Adrenal gland (tissue), 9 donors: ENCODE measurements at regions not wholly inside any gene's neighbourhood (a gene's known extent, or its start where the extent isn't known, plus 50 kb on each side); places are given as distances from the start of the nearest gene placed in this dataset.

Experiments
- DNase-seq, 7 donors: peaks; one replicate each; pipeline ENCODE4 v3.0.0-alpha.2; 2019 to 2020
- H3K27ac ChIP-seq, 5 donors: fragments of 200-600 bp; sonication (generic) in 4 of 5; 1 replicate in 3 of 5; 2 replicates in 2 of 5; pipeline versions ENCODE4 v1.5.1 to v1.8.0; 2016 to 2020; ENCODE audit warnings: mild to moderate bottlenecking in 1 of 5
- H3K27me3 ChIP-seq: fragments of 200-600 bp; 2 replicates; pipeline ENCODE4 v1.8.0; 2021
- H3K36me3 ChIP-seq, 2 donors: fragments of 200-600 bp; replicated peaks in 1 of 2; 1 replicate in 1 of 2; 2 replicates in 1 of 2; pipeline versions ENCODE4 v1.5.1 to v1.8.0; 2018 to 2022
- H3K4me1 ChIP-seq, 2 donors: fragments of 200-600 bp; replicated peaks in 1 of 2; 1 replicate in 1 of 2; 2 replicates in 1 of 2; pipeline versions ENCODE4 v1.5.1 to v1.8.0; 2018 to 2021
- H3K4me3 ChIP-seq, 4 donors: fragments of 200-600 bp; sonication (generic) in 3 of 4; one replicate each; pipeline ENCODE4 v1.5.1; 2016 to 2018
- H3K9me3 ChIP-seq, 3 donors: fragments of 200-600 bp; sonication (generic) in 1 of 3; replicated peaks in 1 of 3; 1 replicate in 2 of 3; 2 replicates in 1 of 3; pipeline versions ENCODE4 v1.5.1 to v1.8.0; 2016 to 2021
- POLR2A ChIP-seq, 2 donors: fragments of 450-650 bp; IDR thresholded peaks; one replicate each; pipeline ENCODE4 v1.6.1; 2017; ENCODE audit warnings: antibody characterized with exemption in 2 of 2, mild to moderate bottlenecking in 2 of 2, moderate library complexity in 1 of 2
- WGBS, 4 donors: extraction: QIAGEN DNeasy Blood & Tissue Kit in 2 of 4; methylation state at CpG; one replicate each; pipeline versions ENCODE4 v1.1.5 to v1.1.7; 2013 to 2017; 5-methylcytosine and 5-hydroxymethylcytosine counted together
- intact Hi-C, 2 donors: fragments of 100-400 bp; cut with DNase I; formaldehyde crosslinking; loops; one replicate each; pipeline versions ENCODE4 v1.14.1 to v1.15.0; 2022 to 2023
- TF ChIP-seq, protein P1 (sequence below), 6 experiments: fragments of 450-650 bp in 4 of 6; fragments of 200-600 bp in 2 of 6; sonication (generic) in 1 of 6; IDR thresholded peaks; 1 replicate in 5 of 6; 2 replicates in 1 of 6; pipeline versions ENCODE4 v1.5.1 to v1.8.0; 2016 to 2021; ENCODE audit warnings: antibody characterized with exemption in 6 of 6, mild to moderate bottlenecking in 2 of 6, moderate library complexity in 1 of 6
- donor health status: healthy with polysubstance abuse.
- donor health status: Bipolar disorder and iron deficiency.
- donor health status: DM: yes; HTN: yes; CAD: no.
- donor health status: DM: no; HTN: no; CAD: no.
- donor health status: DM: no; HTN: no; CAD: no.

DNA sequence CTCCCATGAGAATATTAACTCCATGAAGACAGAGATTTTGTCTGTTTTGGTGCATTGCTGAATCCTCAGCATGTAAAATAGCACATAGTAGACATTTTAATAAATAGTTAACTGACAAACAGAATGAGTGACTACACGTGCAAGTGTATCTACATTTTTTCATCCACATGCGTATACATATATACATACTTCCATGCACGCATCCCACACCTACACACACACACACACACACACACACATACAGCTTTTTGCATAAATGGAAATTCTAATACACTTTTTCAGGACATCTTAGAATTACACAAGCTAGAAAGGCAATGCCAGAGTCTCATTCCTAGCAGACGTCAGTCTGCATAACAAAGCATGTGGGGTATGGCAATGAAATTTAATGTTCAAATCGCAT is 139.7 kb upstream of the LRFN2 start:
- intact Hi-C loops = no loop called here
- no peaks in the 10 kb centered on the region for H3K9me3 ChIP-seq
- TF ChIP-seq, protein P1, sequence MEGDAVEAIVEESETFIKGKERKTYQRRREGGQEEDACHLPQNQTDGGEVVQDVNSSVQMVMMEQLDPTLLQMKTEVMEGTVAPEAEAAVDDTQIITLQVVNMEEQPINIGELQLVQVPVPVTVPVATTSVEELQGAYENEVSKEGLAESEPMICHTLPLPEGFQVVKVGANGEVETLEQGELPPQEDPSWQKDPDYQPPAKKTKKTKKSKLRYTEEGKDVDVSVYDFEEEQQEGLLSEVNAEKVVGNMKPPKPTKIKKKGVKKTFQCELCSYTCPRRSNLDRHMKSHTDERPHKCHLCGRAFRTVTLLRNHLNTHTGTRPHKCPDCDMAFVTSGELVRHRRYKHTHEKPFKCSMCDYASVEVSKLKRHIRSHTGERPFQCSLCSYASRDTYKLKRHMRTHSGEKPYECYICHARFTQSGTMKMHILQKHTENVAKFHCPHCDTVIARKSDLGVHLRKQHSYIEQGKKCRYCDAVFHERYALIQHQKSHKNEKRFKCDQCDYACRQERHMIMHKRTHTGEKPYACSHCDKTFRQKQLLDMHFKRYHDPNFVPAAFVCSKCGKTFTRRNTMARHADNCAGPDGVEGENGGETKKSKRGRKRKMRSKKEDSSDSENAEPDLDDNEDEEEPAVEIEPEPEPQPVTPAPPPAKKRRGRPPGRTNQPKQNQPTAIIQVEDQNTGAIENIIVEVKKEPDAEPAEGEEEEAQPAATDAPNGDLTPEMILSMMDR (IDR thresholded peaks at IDR 0.05) = no peak
- TF ChIP-seq POLR2A (IDR thresholded peaks at IDR 0.05) = no peak
- no peak overlapping the region for H3K4me3 ChIP-seq
- H3K27me3 ChIP-seq = no peaks in the 10 kb centered on the region
- 81 to 90% (median 85%) methylated on average over 5 of the region's 5 CpGs for WGBS, 4 donors
- H3K4me1 ChIP-seq = no peaks in the 10 kb centered on the region
- H3K36me3 ChIP-seq = no peaks in the 10 kb centered on the region
- DNase-seq = no peak
- H3K27ac ChIP-seq = no peak overlapping the region

DNA sequence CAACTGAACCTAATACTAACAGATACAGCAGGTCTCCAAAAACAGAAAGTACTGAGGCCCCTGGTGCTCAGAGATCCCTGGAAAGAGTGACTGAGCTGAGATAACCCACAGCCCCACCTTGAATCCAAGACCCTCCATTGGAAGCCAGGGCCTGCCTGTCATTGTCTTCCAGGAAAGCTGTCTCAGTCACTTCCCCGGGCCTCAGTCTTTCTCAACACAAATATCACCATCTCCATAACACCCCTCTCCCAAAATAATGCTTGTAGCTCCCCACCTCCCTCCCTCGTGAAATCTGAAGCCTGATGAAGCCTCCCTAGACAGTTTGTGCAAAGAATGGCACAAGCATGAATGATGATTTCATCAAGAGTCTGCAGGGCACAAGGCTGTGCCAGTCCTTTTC is 138.2 kb upstream of the LRFN2 start:
- no peaks in the 10 kb centered on the region for H3K9me3 ChIP-seq
- H3K4me3 ChIP-seq = no peak overlapping the region
- H3K4me1 ChIP-seq = no peaks in the 10 kb centered on the region
- no peaks in the 10 kb centered on the region for H3K27me3 ChIP-seq
- no peak for DNase-seq
- no peak for TF ChIP-seq POLR2A (IDR thresholded peaks at IDR 0.05)
- no peak overlapping the region for H3K27ac ChIP-seq
- H3K36me3 ChIP-seq = no peaks in the 10 kb centered on the region
- 76 to 96% (median 83%) methylated on average over 2 of the region's 2 CpGs for WGBS, 4 donors
- intact Hi-C loops = no loop called here

DNA sequence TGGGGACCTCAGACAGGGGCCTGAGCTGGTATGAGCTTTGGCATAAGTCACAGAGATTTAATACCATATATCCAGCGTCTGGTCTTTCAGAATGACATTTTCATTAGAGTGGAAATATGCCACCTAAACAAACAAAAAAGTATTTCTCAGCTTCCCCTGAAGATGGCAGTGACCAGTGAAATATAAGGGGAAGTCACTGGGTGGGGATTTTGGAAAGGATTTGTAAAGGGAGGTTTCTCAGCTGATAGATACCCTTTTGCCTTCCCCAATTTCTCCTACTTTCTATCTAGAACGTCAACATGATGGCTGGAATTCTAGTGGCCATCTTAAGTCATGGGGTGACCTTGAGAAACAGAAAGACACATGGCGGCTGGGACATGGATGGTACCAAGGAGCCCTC is 137.7 kb upstream of the LRFN2 start:
- Histone ChIP-seq H3K27ac (no peak overlapping the region), H3K27me3 (no peaks in the 10 kb centered on the region), H3K36me3 (no peaks in the 10 kb centered on the region), H3K4me1 (no peaks in the 10 kb centered on the region), H3K9me3 (no peaks in the 10 kb centered on the region), H3K4me3 (no peak overlapping the region)
- DNase-seq = no peak
- 77 to 82% (median 78%) methylated on average over 3 of the region's 3 CpGs for WGBS, 4 donors
- TF ChIP-seq, protein P1 (IDR thresholded peaks at IDR 0.05) = no peak
- TF ChIP-seq POLR2A (IDR thresholded peaks at IDR 0.05) = no peak
- intact Hi-C loops = no loop called here

DNA sequence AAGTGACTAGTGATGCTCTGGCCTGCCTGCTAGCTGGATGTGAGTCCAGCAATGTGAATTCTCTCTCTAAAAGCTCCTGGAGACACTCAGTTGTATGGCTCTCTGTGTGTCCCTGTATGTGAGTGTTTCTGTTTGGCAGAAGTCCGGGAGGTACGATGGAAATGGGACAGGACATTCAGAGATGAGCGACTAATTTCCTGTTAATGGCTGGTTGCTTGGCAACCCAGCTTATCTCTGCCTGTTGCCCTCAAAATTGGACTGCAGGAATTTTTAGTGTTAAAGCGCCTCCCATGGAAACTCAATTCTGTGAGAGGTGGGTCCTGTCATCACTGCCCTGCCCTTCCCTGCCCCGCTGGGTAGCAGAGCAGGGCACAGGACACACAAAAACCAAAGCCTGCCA is 136.8 kb upstream of the LRFN2 start:
- H3K27me3 ChIP-seq = no peaks in the 10 kb centered on the region
- WGBS, 4 donors = 57 to 74% (median 65%) methylated on average over 5 of the region's 5 CpGs
- H3K36me3 ChIP-seq = no peaks in the 10 kb centered on the region
- no peak for DNase-seq
- no peak for TF ChIP-seq POLR2A (IDR thresholded peaks at IDR 0.05)
- TF ChIP-seq, protein P1 (IDR thresholded peaks at IDR 0.05) = no peak
- H3K27ac ChIP-seq = no peak overlapping the region
- H3K9me3 ChIP-seq = no peaks in the 10 kb centered on the region
- peaks cover 0 to 3% of the 10 kb centered on the region in 2 donors for H3K4me1 ChIP-seq
- H3K4me3 ChIP-seq = no peak overlapping the region
- intact Hi-C loops = no loop called here

DNA sequence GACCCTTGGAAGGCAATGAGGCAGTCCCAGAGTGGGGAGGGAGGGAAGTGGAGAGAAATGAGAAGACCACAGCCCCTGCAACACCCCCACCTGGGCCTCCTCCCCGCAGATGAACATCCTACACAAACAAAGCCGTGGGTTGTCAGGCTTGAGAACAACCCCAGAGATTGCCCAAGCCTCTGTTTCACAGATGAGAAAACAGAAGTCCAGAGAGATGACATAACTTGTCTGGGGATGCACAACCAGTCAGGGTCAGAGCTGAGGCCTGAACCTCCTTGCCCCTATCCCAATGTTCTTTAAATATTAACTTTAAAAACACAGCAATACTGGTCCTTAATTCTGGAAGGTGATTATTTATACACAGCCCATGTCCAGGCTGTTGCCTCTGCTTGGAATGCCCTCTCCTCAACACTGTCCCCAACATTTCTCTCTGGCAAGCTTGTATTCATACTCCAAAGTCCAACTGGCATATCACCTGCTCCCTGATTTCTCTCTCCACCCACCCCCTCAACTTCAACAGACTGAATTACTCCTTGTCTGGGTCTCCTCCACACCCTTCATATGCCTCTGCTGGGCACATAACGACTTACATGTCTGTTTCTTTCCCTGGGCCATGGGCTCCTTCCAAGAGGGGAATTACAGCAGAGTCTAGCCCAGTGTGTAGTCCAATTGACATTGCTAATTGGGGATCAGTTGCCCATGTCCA is 135.5 kb upstream of the LRFN2 start:
- Histone ChIP-seq H3K27ac (no peak overlapping the region), H3K4me3 (no peak overlapping the region), H3K36me3 (no peaks in the 10 kb centered on the region), H3K4me1 (peaks cover 0 to 3% of the 10 kb centered on the region in 2 donors), H3K9me3 (no peaks in the 10 kb centered on the region), H3K27me3 (no peaks in the 10 kb centered on the region)
- DNase-seq = no peak
- TF ChIP-seq, protein P1 (IDR thresholded peaks at IDR 0.05) = no peak
- intact Hi-C loops = no loop called here
- 61 to 73% (median 71%) methylated on average over 3 of the region's 3 CpGs for WGBS, 4 donors
